NCI-H1048 (cell line): ENCODE measurements at regions not wholly inside any gene's neighbourhood (a gene's known extent, or its start where the extent isn't known, plus 50 kb on each side); places are given as distances from the start of the nearest gene placed in this dataset.

ENCODE experiments used
- DNase-seq: peaks from one replicate; lab custom pipeline; 2025; lab: John Stamatoyannopoulos, UW

DNA sequence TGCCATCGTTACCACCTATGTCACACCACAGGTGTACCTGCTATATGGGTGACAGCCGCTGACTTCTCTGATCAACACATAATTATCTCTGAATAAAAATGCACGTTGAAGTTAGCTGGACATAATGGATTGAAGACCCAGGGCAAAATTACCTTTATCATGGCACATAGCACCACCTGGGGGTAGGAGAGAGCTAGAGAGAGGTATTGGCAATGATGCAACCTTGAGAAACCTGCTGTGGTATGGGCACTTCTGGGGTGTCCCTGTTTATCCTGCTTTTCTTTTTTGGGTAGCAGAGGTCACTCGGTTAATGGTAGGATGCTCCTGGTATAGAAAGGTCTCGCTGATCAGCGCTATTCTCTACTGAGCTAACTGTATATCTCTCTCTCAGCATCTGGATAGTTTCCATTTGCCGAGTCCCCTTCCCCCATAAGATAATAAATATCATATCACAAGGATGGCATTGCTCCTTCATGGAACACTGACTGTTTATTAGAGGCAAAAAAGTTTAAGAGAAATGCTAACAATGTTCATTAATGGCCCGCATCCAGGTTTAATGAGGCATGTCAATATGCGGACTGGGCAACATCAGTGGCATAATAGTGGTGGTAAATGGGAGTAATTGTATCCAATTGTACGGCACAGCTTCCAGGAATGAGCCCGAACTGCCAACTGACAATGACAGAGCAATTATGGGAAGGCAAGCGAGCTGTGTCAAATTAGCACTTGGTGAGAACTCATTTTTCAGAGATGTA, 323.1 kb downstream of the TFEC start:
- DNase-seq, result no peak

DNA sequence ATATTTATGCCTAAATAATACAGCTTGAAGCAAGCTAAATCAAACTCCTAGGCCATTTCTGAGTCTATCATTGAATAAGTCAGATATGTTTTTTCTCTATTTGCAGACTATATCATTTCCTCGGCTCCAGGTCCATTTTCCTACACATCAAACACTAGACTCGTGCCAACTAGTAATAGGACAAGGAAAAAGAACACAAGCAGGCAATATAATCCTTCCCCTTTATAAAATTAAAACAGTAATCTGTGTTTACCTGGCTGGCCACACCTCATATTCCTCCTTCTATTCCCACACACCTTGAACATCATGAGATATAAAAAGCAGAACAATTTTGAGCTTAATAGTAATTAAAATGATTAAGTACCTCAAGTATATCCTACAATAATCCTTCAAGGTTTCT, 325.7 kb downstream of the TFEC start:
- no peak for DNase-seq

DNA sequence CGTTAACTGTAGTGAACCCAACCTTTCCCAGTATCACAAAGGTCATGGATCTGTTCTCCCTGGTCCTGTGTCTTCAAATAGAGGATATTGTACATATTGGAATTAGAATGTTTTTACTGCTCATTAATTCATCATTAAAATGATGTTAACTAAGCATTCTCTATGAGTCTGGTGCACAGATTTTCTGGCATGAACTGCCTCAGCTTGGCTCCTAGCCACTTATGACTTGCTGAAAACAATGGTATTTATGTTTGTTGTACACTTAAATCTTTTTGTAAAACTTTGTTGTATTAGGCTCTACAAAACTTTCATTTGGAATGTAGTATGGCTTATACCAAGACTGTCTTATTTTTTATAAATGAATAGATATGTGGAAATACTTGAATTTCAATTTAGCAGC, 329.4 kb downstream of the TFEC start:
- DNase-seq, result no peak

DNA sequence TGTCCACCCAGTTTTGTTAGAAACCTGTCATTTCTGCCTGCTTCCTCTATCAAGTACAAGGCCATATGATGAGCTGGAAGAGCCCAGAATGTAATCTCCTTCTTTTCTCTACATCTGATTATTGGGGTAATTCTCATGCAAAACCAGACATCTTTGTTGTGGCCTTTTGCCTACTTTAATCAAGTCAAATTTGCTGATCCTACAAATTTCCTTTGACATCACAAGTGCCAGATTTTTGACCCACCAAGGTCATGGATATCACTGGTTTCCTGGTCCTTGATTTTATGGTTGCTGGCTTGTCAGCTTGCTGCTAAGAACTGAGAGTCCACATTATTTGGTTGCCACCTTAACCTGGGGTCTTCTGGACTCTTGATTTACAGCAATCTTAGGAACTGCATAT, 336.1 kb downstream of the TFEC start:
- DNase-seq, result no peak

DNA sequence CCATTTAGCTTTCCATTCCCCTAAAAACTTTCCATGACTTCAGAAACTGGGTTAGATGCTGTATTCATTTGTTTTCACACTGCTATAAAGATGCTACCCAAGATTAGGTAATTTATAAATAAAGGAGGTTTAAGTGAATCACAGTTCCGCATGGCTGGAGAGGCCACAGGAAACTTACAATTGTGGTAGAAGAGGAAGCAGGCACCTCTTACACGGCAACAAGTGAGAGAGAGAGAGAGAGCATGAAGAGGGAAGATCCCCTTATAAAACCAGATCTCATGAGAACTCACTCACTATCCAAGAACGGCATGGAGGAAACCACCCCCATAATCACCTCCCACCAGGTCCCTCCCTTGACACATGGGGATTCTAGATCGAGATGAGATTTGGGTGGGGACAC, 336.8 kb downstream of the TFEC start:
- DNase-seq, result no peak

DNA sequence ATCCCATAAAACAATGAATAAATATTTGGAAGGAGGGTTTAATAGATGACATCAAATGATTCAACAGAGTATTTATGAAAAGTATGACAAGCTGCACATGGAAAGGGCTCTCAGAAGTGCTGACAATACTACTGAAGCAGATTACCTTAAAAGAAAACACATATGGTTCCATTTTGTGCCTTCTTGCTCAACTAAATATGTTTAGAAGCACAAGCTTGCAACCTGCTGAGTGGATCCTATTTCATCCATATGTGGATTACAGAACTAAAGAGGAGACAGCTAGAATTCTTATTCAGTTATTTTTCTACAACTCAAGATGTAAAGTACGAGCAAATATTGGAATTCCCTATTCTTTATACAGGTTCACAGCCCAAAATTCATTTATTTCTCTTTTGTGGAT, 340.6 kb downstream of the TFEC start:
- DNase-seq, result no peak

DNA sequence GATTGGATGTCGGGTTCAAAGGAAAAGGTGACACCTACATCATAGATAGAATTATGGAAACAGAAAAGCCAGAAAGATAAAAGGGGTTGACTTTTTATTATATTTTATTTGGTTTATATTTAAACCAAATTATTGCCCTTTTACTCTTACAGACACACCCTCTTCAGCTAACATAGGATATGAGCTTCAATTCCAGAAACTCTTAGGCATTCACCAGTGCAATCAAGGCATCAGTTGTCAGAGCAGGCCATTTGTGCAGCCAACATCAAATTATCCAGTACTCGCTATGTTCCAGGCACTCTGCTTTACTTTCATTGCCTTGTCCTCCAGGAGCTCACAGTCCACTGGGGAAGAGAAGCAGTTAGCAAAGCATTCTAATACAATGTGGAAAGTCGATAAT, 347.5 kb downstream of the TFEC start:
- DNase-seq, result no peak

DNA sequence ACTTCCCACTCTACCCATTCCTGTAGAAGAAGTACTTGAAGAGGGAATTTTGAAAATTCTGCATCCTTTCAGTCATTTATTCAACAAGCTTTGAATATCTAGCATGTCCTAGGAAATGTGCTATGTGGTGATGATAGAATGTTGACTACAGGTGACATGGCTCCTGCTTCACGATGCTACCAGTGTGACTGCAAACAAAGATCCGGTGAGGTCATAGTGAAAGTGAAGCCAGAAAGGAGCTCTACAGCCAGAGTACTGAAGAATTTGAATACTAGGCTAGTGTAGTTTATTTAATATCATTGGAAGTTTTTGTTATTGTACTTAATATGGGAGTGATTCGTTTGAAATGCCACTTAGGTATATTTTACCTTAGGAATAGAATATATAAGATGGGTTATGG, 348.1 kb downstream of the TFEC start:
- DNase-seq, result no peak

DNA sequence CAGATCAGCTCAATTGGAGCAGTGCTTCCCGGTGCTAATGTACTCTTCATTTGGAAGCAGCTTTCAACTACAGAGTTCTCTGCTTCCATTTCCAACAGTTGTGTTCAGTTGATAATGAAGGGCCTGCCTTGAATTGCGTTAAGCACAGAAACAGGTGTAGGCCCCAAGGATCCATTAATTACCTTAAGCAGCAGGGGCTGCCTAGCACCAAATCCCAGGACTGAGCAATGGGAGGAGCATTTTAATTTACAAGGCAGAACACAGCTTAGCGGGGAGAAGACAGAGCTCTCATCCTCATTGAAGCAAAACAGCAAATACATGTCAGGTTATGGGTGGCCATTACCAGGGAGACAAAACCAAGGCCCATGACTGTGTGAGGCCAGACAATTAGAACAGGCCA, 349.6 kb downstream of the TFEC start:
- DNase-seq, result no peak

DNA sequence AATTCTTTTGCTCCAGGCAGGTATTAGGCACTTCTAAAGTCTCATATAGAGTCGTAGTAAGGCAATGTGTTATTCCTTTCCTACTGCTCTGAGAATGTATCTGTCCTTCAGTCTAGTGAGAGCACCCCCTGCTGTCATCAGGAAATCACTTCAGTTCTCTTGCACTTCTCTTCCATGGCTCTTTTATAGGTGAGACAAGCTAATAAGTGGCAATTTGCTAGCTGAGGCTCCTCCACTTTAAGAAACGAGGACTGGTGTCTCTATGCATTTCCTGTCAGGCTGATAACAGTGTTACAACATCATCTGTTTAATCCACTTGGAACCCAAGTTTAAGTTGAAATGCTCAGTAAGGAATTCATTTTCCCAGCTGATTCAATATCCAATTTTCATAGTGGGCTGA, 350.6 kb downstream of the TFEC start:
- peak; percentile 9 for DNase-seq

DNA sequence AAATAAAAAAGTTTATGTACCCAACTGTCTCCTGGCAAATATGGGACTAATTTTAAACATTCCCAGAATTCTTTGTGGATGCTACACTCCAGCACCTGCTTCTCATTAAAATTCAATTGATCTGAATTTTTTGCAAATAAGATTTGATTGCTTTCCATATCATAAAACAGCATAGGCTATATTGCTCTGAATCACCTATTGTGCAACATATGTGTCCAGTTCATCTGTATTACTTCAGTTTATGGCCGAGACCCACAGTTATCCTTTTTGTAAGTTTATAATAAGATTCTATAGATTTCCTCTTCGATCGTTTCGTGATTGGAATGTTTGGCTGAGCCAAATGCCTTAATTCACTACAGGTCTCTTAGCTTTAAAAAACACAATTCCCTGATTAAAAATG, 351.1 kb downstream of the TFEC start:
- no peak for DNase-seq

DNA sequence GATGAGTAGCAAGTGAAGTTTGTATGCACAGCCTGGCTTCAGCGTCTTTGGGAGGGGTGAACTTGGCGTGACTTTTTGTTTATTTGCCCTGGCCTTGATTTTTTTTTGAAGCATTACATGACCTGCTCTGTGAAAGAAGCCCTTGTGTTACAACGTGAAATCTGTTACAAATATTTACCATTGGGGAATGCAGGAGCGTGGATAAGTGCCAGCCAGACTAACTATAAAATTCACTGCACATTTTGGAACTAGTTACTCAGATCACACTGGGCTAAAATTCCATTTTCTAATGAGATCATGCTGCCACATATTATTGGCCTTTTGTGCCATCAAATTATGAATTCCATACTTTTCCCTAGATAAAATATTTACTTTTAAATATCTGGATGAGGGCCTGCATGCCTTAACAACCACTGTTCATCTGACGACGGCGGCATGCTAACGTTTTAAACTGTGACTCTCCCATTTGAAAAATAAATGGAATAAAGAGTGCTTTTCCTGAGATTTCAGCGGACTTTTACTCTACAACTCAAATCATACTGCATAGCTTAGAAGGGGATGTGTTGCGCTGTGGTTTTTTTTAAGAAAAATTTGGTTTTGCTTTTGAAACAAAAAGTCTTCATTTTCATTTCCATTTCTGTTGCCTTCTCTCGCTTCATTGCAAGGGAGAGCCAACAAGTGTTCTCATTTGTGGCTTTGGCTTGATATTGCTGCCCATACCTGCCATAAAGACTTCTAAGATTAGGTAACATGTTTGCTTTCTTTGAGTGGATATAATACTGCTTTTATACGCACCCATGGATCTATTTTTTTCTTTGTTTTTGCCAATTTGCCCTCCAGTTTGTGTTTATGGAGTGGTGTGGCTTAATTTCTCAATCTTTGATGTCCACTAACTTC, 352.2 kb downstream of the TFEC start:
- DNase-seq, result no peak

DNA sequence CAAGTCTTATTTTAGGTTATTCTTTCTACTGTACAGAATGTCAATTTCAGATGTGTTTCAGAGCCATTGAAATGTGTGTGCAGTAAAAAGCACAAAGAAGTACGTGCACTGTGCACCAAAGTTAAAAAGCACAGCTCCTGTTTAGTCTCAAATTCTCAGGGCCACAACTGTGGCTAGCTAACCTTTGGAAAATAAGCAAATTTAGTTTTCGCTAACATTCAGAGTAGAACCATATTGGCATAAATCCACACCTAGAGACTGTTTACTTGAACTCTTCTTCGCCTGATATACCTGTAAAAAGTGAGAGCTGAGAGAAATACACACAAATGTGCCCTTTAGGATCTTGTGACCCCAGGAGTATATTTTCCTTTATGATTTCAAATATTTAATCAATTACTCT, 353.9 kb downstream of the TFEC start:
- DNase-seq, result no peak

DNA sequence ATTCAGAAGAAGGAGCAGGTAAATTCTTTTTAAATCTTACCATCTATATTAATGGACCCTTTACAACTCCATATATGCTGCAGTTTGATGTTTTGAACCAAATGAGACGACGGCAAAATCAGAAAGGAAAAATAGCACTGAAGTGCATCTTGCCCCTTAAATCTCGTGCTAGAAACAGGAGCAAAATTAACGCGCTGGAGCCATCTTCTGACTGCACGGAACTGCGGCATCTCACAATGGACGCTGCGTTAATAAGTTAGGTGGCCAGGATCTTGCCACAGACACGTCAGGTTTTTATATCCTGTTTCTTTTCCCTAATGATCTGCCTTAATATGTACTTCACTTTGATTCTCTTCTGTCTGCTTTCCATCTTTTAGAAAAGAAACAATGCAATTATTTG, 354.5 kb downstream of the TFEC start:
- no peak for DNase-seq

DNA sequence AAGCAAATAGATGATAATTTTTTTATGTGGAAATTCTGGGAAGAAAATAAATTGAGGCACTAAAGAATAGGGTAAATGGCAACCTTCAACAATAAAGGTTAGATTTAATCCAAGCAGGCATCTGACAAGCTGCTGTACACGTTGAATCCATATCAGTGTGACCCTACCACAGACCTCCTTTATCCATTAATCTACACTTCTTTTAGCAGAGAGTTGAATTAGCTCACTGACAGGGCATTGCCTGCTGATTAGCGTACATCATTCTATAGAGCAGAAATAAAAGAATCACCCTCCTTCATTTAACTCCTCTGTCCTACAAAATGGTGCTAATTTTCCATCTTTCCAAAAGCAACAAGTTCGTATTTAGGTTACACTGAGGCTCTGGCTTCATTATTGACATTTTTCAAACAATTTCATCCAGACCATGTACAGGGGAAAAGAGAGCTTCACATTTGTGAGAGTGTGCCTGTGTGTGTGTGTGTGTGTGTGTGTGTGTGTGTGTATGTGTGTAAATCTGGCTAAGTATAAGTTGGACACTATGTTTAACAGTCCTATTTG, 356.0 kb downstream of the TFEC start:
- DNase-seq, result no peak

DNA sequence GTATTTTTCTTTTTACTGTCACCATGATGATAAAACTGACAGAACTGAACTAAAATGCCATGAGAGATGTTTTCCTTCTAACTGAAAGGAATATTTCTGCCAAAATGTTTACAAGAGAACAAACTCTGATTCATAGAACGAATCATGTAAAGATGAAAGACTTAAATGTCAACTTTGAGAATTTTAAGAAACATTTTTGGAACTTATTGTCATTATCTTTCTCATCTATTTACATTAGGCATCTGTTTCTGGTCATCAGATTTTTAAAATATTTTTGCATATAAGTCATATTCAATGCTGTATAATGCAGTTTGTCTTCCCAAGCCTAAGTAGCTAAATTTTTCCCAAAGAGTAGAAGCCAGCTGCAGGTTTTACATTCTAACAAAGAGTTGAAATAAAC, 358.5 kb downstream of the TFEC start:
- DNase-seq, result no peak

DNA sequence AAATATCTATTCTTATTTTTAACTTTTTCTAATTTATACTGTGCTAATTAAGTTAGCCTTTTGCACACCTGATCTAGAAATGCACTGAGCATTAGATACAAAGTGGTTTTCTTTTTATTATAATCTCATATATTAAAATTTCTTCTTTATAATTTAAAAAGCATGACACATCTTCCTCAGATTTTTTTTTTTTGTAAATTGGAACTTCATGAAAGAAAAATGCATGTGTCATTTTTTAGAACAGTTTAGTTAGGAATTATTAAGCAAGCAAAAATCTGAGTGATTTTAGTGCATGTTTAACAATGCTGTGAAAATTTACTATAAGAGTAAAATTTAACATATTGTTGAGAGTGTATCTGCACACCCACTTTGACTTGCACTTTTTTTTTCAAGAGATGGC, 367.9 kb downstream of the TFEC start:
- no peak for DNase-seq

DNA sequence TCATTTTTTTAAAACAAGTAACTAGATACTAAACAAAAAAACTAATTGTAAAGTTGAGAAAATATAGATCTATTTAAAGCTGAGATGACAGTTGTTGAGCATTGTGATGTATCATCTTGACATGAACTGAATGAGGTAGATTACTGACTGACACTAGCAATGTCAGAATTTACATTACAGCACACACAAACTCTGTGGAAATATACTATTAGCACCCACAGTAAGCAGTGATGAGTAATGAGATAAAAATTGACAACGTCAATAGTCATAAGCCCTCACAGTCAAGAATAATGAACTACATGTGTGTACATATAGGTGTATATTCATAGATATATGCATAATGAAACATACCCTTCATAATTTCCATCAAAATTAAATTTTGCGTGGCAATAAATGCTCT, 368.4 kb downstream of the TFEC start:
- no peak for DNase-seq

DNA sequence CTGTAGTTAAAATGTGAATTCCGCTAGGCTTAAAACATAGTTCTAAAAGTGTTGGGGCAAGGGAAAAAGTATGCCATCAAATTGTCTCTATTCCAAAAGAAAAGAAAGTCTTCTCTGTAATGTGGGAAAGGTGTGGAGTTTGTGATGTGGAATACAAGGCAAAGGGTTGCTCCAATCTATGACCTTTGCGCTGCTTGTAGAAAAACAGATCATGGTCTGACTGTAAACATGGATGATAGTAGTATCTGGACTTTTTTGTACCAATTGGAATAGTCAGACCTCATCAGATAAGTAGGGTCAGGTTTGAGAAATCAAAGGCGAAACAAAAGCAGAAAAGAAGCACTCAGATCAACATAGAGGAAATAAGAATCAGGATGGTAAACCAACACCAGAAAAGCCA, 372.3 kb downstream of the TFEC start:
- no peak for DNase-seq

DNA sequence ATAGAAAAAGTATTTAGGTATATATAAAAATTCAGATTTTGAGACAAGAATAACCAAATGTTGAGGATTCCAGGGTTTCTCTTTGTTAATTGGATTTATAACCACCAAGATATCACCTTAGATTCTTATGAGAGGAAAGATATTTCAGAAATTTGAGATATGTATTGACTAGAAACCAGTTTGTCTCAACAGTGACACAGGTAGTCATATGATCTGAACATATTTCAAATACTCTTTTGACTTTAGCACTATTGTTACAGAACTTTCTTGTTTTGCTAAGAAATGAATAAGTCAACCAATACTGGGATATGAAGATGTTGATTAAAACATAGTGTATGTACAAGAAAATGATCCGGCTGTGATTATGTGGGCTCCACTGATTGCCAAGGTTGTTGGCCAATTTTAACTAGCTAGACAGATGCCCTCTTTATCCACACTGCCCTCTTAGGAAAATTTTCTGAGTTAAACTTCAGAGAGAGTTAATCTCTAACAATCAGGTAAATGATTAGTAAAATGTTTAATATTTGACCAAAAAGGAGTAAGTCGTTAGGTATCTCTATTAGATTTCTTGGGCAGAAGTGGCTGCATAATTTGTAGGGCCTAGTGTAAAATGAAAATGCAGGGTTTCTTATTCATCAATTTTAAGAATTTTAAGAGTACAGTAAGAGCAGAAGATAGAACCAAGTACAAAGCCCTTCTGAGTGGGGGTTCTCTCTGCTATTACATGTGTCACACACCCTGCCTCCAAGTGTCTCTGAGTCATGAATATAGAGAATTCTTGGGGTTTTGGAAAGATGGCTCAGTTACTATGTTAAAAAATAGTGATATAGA, 376.0 kb downstream of the TFEC start:
- no peak for DNase-seq

DNA sequence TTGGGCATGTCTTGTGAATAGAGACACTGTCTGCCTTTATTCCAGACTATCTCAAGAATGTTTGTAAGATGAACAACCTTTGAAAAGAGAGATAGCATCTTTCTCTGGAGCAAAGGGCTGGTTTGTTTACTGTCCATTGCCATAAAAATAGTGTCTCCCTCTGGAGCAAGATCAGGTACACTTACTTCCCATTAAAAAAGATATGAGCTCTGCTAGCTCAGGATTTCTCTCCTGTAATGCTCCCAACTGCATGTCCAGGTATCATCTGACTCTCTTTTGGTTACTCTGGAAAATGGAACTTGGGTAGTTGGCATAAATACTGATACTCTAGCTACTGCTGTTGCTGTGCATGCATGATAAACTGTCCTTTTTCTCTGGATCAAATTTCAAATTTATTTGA, 381.1 kb downstream of the TFEC start:
- DNase-seq, result no peak

DNA sequence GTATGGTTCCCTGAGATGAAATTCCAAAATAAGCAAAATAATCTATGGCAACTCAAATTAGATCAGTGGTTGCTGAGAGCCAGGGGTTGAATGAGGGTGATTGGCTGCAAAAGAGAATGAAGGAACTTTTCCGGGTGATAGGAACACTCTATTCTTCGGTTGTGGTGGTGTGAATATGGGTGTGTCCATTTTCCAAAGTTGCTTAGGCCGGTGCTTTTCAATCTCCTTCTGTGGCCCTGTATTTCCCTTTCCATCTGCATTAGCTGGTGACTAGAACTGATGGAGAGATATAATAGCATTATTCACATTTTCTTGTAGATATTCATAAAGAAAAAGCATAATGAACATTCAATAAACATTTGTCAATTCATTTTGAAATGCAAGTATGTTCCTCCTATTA, 382.9 kb downstream of the TFEC start:
- DNase-seq, result no peak
